H9 (cell line): ENCODE measurements at regions not wholly inside any gene's neighbourhood (a gene's known extent, or its start where the extent isn't known, plus 50 kb on each side); places are given as distances from the start of the nearest gene placed in this dataset.

Experiments
- DNase-seq: peaks from one replicate; pipeline ENCODE4 v3.0.0-alpha.2; 2017
- H2AFZ ChIP-seq: one replicate; pipeline ENCODE4 v1.6.1; 2013; ENCODE audit warnings: mild to moderate bottlenecking, low read length, control low read depth, moderate library complexity
- H2AK5ac ChIP-seq: 2 replicates; pipeline ENCODE4 v1.6.1; 2013; ENCODE audit warnings: low read length, control low read depth, mixed read lengths; ENCODE audit not compliant: insufficient read length
- H2BK120ac ChIP-seq: one replicate; pipeline ENCODE4 v1.6.1; 2013; ENCODE audit warnings: low read depth, mild to moderate bottlenecking, low read length, control low read depth, inconsistent platforms; ENCODE audit not compliant: poor library complexity, severe bottlenecking
- H2BK12ac ChIP-seq: 2 replicates; pipeline ENCODE4 v1.6.1; 2013; ENCODE audit warnings: low read length, control low read depth, mixed read lengths, low read depth; ENCODE audit not compliant: insufficient read length
- H2BK15ac ChIP-seq: 2 replicates; pipeline ENCODE4 v1.6.1; 2013; ENCODE audit warnings: low read depth, low read length, control low read depth
- H2BK20ac ChIP-seq: one replicate; pipeline ENCODE4 v1.6.1; 2013; ENCODE audit warnings: low read depth, mild to moderate bottlenecking, low read length, control low read depth, inconsistent platforms; ENCODE audit not compliant: poor library complexity, severe bottlenecking
- H2BK5ac ChIP-seq: 2 replicates; pipeline ENCODE4 v1.6.1; 2013; ENCODE audit warnings: low read length, control low read depth, mixed read lengths; ENCODE audit not compliant: insufficient read length
- H3K14ac ChIP-seq: 2 replicates; pipeline ENCODE4 v1.6.1; 2013; ENCODE audit warnings: low read length, control low read depth; ENCODE audit not compliant: insufficient read depth
- H3K18ac ChIP-seq: 2 replicates; pipeline ENCODE4 v1.6.1; 2013; ENCODE audit warnings: low read depth, mild to moderate bottlenecking, mixed read lengths, low read length, control low read depth; ENCODE audit not compliant: insufficient read length
- H3K23ac ChIP-seq: 2 replicates; pipeline ENCODE4 v1.6.1; 2013; ENCODE audit warnings: low read length, control low read depth, mixed read lengths, low read depth; ENCODE audit not compliant: insufficient read length
- H3K23me2 ChIP-seq: 2 replicates; pipeline ENCODE4 v1.6.1; 2013; ENCODE audit warnings: low read depth, mild to moderate bottlenecking, mixed read lengths, low read length, control low read depth; ENCODE audit not compliant: insufficient read length, poor library complexity, severe bottlenecking
- H3K27ac ChIP-seq: 2 replicates; pipeline ENCODE4 v1.5.1; 2013; ENCODE audit warnings: low read length, control low read depth, mixed read lengths, low read depth; ENCODE audit not compliant: insufficient read length
- H3K27me3 ChIP-seq: 2 replicates; pipeline ENCODE4 v1.6.1; 2013; ENCODE audit warnings: low read length, control low read depth, inconsistent platforms; ENCODE audit not compliant: insufficient read depth
- H3K4ac ChIP-seq: 2 replicates; pipeline ENCODE4 v1.6.1; 2013; ENCODE audit warnings: low read depth, mild to moderate bottlenecking, control low read depth, inconsistent platforms, low read length, moderate library complexity
- H3K4me1 ChIP-seq: 2 replicates; pipeline ENCODE4 v1.6.1; 2013; ENCODE audit warnings: low read length, control low read depth, inconsistent platforms; ENCODE audit not compliant: insufficient read depth
- H3K4me2 ChIP-seq: 2 replicates; pipeline ENCODE4 v1.6.1; 2013; ENCODE audit warnings: low read length, control low read depth, mixed read lengths; ENCODE audit not compliant: insufficient read length, insufficient read depth
- H3K56ac ChIP-seq: 2 replicates; pipeline ENCODE4 v1.6.1; 2013; ENCODE audit warnings: low read depth, mild to moderate bottlenecking, mixed read lengths, low read length, control low read depth; ENCODE audit not compliant: insufficient read length
- H3K79me1 ChIP-seq: 2 replicates; pipeline ENCODE4 v1.6.1; 2013; ENCODE audit warnings: low read depth, mild to moderate bottlenecking, moderate library complexity, low read length, control low read depth, inconsistent platforms; ENCODE audit not compliant: insufficient read depth, poor library complexity, severe bottlenecking
- H3K79me2 ChIP-seq: 2 replicates; pipeline ENCODE4 v1.6.1; 2013; ENCODE audit warnings: low read length, control low read depth, inconsistent platforms; ENCODE audit not compliant: insufficient read depth
- H3K9ac ChIP-seq: 2 replicates; pipeline ENCODE4 v1.6.1; 2013; ENCODE audit warnings: low read length, control low read depth, mixed read lengths; ENCODE audit not compliant: insufficient read length; ENCODE audit errors: extremely low read depth
- H3K9me3 ChIP-seq: one replicate; pipeline ENCODE4 v1.6.1; 2013; ENCODE audit warnings: low read depth, low read length, inconsistent platforms; ENCODE audit not compliant: control insufficient read depth
- H3T11ph ChIP-seq: one replicate; pipeline ENCODE4 v1.6.1; 2013; ENCODE audit warnings: mild to moderate bottlenecking, low read length, control low read depth, inconsistent platforms
- H4K20me1 ChIP-seq: one replicate; pipeline ENCODE4 v1.6.1; 2013; ENCODE audit not compliant: control insufficient read depth, insufficient read length, insufficient read depth
- H4K5ac ChIP-seq: 2 replicates; pipeline ENCODE4 v1.6.1; 2013; ENCODE audit warnings: low read depth, mild to moderate bottlenecking, mixed read lengths, low read length, control low read depth; ENCODE audit not compliant: insufficient read length
- H4K8ac ChIP-seq: replicated peaks from 2 replicates; pipeline ENCODE4 v1.6.1; 2013; ENCODE audit warnings: low read length, control low read depth, mixed read lengths, low read depth; ENCODE audit not compliant: insufficient read length
- H4K91ac ChIP-seq: 2 replicates; pipeline ENCODE4 v1.6.1; 2013; ENCODE audit warnings: low read depth, mild to moderate bottlenecking, moderate library complexity, mixed read lengths, low read length, control low read depth; ENCODE audit not compliant: insufficient read length
- H3K27ac Mint-ChIP-seq, 3 experiments: 2 replicates in 2 of 3; 3 replicates in 1 of 3; pipeline ENCODE4 v1.8.0; 2020 to 2021; ENCODE audit warnings: mixed read lengths in 3 of 3, mild to moderate bottlenecking in 1 of 3, moderate library complexity in 1 of 3
- H3K27me3 Mint-ChIP-seq: 2 replicates; pipeline ENCODE4 v1.8.0; 2021; ENCODE audit warnings: low read depth, mild to moderate bottlenecking, moderate library complexity, mixed read lengths
- H3K36me3 Mint-ChIP-seq, 3 experiments: 2 replicates in 2 of 3; 3 replicates in 1 of 3; pipeline ENCODE4 v1.8.0; 2020 to 2021; ENCODE audit warnings: low read depth in 3 of 3, mixed read lengths in 3 of 3; ENCODE audit not compliant: insufficient read depth in 1 of 3
- H3K4me1 Mint-ChIP-seq, 2 experiments: 2 replicates each; pipeline ENCODE4 v1.8.0; 2020; ENCODE audit warnings: mixed read lengths in 2 of 2
- H3K4me3 Mint-ChIP-seq, 2 experiments: 2 replicates in 1 of 2; 3 replicates in 1 of 2; pipeline ENCODE4 v1.8.0; 2020 to 2021; ENCODE audit warnings: mild to moderate bottlenecking in 2 of 2, mixed read lengths in 2 of 2, moderate library complexity in 1 of 2
- H3K9me3 Mint-ChIP-seq, 2 experiments: 2 replicates in 1 of 2; 3 replicates in 1 of 2; pipeline ENCODE4 v1.8.0; 2020; ENCODE audit warnings: mild to moderate bottlenecking in 2 of 2, mixed read lengths in 2 of 2, moderate library complexity in 1 of 2
- WGBS: extraction: QIAGEN DNeasy Blood & Tissue Kit; methylation state at CpG from one replicate; pipeline ENCODE4 v1.1.7; 2013; ENCODE audit warnings: missing lambda C conversion rate, low lambda C conversion rate, mixed read lengths; ENCODE audit not compliant: insufficient read length; ENCODE audit errors: extremely low coverage; 5-methylcytosine and 5-hydroxymethylcytosine counted together
- TF ChIP-seq, protein P1 (sequence below): fragments of 200-600 bp; sonication (generic); conservative IDR thresholded peaks from 3 replicates; pipeline ENCODE4 v1.8.0; 2021; ENCODE audit warnings: antibody characterized with exemption, mild to moderate bottlenecking

DNA sequence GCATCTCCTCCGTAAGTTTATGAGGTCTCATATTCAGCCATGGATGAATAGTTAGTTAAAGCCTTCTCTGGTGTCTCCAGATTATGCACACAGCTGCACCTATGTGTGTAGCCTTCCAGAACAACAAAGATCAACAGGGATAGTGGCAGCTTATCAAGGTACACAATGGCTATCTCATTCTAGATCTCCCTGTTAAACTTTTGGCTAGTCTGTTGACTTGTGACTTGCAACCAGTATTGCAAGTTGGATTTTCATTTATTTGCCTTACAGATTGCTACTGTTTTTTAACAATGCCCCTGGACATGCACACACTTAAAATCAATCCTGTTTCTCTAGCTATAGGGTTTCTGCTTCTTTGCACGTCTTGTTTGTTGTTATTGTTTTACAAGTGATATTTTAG is 363.2 kb downstream of the OMA1 start:
- Mint-ChIP-seq H3K27me3 (no peaks in the 10 kb centered on the region), H3K4me1 (peaks cover 0 to 5% of the 10 kb centered on the region in 2 experiments; a peak in 1 of 4 replicates), H3K27ac (no peak overlapping the region), H3K36me3 (peaks cover 0 to 2% (median 0%) of the 10 kb centered on the region in 3 experiments; a peak in 1 of 7 replicates), H3K9me3 (peaks cover 0 to 2% of the 10 kb centered on the region in 2 experiments; a peak in 2 of 5 replicates), H3K4me3 (no peak overlapping the region)
- no peak overlapping the region for H3K4ac ChIP-seq
- no peak overlapping the region for H2AK5ac ChIP-seq
- no peaks in the 10 kb centered on the region for H3K23me2 ChIP-seq
- no peak overlapping the region for H2BK12ac ChIP-seq
- no peak overlapping the region for H3K27ac ChIP-seq
- H3K27me3 ChIP-seq, result no peaks in the 10 kb centered on the region
- no peak overlapping the region for H3K23ac ChIP-seq
- no peak overlapping the region for H2BK20ac ChIP-seq
- no peak overlapping the region for H2AFZ ChIP-seq
- H3T11ph ChIP-seq, result no peak overlapping the region
- H2BK120ac ChIP-seq, result no peak overlapping the region
- no peaks in the 10 kb centered on the region for H4K20me1 ChIP-seq
- H3K18ac ChIP-seq, result no peak overlapping the region
- no peaks in the 10 kb centered on the region for H3K9me3 ChIP-seq
- TF ChIP-seq, protein P1, sequence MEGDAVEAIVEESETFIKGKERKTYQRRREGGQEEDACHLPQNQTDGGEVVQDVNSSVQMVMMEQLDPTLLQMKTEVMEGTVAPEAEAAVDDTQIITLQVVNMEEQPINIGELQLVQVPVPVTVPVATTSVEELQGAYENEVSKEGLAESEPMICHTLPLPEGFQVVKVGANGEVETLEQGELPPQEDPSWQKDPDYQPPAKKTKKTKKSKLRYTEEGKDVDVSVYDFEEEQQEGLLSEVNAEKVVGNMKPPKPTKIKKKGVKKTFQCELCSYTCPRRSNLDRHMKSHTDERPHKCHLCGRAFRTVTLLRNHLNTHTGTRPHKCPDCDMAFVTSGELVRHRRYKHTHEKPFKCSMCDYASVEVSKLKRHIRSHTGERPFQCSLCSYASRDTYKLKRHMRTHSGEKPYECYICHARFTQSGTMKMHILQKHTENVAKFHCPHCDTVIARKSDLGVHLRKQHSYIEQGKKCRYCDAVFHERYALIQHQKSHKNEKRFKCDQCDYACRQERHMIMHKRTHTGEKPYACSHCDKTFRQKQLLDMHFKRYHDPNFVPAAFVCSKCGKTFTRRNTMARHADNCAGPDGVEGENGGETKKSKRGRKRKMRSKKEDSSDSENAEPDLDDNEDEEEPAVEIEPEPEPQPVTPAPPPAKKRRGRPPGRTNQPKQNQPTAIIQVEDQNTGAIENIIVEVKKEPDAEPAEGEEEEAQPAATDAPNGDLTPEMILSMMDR, result no peak
- no CpG with 5 or more reads among the region's 2 CpGs for WGBS
- H3K79me2 ChIP-seq, result no peaks in the 10 kb centered on the region
- H4K5ac ChIP-seq, result no peak overlapping the region
- H2BK15ac ChIP-seq, result no peak overlapping the region
- no peak for DNase-seq
- H3K56ac ChIP-seq, result no peak overlapping the region
- H3K9ac ChIP-seq, result no peak overlapping the region
- H3K4me2 ChIP-seq, result no peak overlapping the region
- no peaks in the 10 kb centered on the region for H3K79me1 ChIP-seq
- no peak overlapping the region for H4K8ac ChIP-seq
- H3K14ac ChIP-seq, result no peak overlapping the region
- H3K4me1 ChIP-seq, result no peaks in the 10 kb centered on the region
- H4K91ac ChIP-seq, result no peak overlapping the region
- H2BK5ac ChIP-seq, result no peak overlapping the region
